Vagina (tissue), 2 donors: ENCODE measurements at regions not wholly inside any gene's neighbourhood (a gene's known extent, or its start where the extent isn't known, plus 50 kb on each side); places are given as distances from the start of the nearest gene placed in this dataset.

ENCODE experiments used
- POLR2A ChIP-seq, 2 donors: fragments of 450-650 bp; IDR thresholded peaks; one replicate each; pipeline ENCODE4 v1.6.1; 2017; ENCODE audit warnings: antibody characterized with exemption in 2 of 2, mild to moderate bottlenecking in 2 of 2, moderate library complexity in 2 of 2
- POLR2AphosphoS5 ChIP-seq, 2 donors: sonication (generic); formaldehyde crosslinking; IDR thresholded peaks; one replicate each; pipeline ENCODE4 v1.9.0; 2017; ENCODE audit warnings: antibody characterized with exemption in 2 of 2, mild to moderate bottlenecking in 2 of 2, low read depth in 1 of 2; ENCODE audit not compliant: insufficient read depth in 1 of 2
- TF ChIP-seq, protein P1 (sequence below), 3 experiments: fragments of 450-650 bp in 2 of 3; fragments of 200-600 bp in 1 of 3; sonication (generic) in 1 of 3; IDR thresholded peaks; one replicate each; pipeline ENCODE4 v1.5.1; 2017 to 2019; ENCODE audit warnings: antibody characterized with exemption in 3 of 3, mild to moderate bottlenecking in 2 of 3, moderate library complexity in 2 of 3

DNA sequence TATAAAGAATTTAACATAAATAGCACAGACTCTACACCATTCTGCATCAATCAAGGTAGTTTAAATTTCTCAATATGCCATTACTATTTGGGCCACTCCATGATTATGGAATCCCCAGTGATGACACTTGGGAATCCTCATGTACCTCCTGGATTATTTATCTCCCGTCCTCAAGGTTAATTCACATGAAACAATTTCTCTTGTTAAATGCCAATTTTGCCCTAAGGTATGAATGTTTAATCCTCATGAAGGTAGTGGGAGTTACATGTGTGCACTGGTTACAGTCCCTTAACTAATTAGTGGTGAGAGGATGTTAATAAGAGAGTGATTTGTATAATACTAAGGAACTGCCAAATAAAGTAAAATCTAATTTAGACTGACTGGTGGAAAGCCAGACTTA lies 372.3 kb upstream of the MDFIC2 start:
- TF ChIP-seq, protein P1, sequence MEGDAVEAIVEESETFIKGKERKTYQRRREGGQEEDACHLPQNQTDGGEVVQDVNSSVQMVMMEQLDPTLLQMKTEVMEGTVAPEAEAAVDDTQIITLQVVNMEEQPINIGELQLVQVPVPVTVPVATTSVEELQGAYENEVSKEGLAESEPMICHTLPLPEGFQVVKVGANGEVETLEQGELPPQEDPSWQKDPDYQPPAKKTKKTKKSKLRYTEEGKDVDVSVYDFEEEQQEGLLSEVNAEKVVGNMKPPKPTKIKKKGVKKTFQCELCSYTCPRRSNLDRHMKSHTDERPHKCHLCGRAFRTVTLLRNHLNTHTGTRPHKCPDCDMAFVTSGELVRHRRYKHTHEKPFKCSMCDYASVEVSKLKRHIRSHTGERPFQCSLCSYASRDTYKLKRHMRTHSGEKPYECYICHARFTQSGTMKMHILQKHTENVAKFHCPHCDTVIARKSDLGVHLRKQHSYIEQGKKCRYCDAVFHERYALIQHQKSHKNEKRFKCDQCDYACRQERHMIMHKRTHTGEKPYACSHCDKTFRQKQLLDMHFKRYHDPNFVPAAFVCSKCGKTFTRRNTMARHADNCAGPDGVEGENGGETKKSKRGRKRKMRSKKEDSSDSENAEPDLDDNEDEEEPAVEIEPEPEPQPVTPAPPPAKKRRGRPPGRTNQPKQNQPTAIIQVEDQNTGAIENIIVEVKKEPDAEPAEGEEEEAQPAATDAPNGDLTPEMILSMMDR (IDR thresholded peaks at IDR 0.05), result no peak
- TF ChIP-seq POLR2A (IDR thresholded peaks at IDR 0.05) (no peak), POLR2AphosphoS5 (IDR thresholded peaks at IDR 0.05; ENCODE audit: insufficient read depth in 1 of 2, low read depth in 1 of 2) (no peak)
